RWPE1 (cell line): ENCODE measurements at regions not wholly inside any gene's neighbourhood (a gene's known extent, or its start where the extent isn't known, plus 50 kb on each side); places are given as distances from the start of the nearest gene placed in this dataset.

Source experiments
- CTCF ChIA-PET: fragments of 350-600 bp; sonication (Branson Sonifier 250); formaldehyde crosslinking; extraction: SDS; loops from one replicate; lab custom pipeline; 2021; lab: Yijun Ruan, JAX
- POLR2A ChIA-PET: fragments of 400-600 bp; formaldehyde crosslinking; extraction: SDS; loops from one replicate; lab custom pipeline; 2020; ENCODE audit warnings: antibody characterized with exemption; ENCODE audit not compliant: low non-redundant PET; lab: Yijun Ruan, JAX
- DNase-seq: peaks from one replicate; pipeline ENCODE4 v3.0.0; 2012; ENCODE audit warnings: low spot score
- H3K27ac ChIP-seq: fragments of 450-650 bp; 2 replicates; pipeline ENCODE4 v1.5.1; 2017
- TF ChIP-seq, protein P1 (sequence below): fragments of 450-650 bp; conservative IDR thresholded peaks from 2 replicates; pipeline ENCODE4 v1.5.1; 2017; ENCODE audit warnings: low read depth, mild to moderate bottlenecking

DNA sequence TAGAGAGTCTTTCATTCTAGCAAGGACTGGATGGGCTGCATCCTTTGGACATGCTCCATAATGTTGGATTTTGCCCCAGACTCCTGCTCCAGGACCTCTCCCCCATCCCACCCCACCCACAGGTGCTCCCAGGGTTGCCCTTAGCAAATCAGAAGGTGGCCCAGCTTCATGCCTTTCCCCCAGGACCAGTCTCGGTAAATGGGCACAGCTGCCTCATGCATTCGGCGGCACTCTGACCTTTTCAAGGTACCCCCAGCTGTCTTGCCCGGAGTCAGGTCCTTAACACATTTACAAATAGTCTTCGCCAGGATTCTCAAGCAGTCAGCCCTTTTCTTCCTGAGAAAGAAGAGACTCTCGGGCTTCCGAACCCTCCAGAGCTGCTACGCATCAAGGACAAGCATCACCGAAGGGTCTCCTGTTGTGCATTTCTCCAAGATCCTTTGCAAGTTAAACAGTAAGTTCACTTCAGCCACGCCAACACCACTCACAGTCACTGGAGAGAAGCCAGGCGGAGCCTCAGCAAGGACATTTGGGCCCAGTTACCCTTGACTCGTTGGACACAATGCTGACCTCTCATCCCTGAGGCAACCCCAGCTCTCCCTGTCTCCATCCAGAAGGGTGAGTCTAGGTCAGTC, 287.8 kb downstream of the FAM43A start:
- ChIA-PET CTCF (no interaction called here), POLR2A (no interaction called here)
- TF ChIP-seq, protein P1, sequence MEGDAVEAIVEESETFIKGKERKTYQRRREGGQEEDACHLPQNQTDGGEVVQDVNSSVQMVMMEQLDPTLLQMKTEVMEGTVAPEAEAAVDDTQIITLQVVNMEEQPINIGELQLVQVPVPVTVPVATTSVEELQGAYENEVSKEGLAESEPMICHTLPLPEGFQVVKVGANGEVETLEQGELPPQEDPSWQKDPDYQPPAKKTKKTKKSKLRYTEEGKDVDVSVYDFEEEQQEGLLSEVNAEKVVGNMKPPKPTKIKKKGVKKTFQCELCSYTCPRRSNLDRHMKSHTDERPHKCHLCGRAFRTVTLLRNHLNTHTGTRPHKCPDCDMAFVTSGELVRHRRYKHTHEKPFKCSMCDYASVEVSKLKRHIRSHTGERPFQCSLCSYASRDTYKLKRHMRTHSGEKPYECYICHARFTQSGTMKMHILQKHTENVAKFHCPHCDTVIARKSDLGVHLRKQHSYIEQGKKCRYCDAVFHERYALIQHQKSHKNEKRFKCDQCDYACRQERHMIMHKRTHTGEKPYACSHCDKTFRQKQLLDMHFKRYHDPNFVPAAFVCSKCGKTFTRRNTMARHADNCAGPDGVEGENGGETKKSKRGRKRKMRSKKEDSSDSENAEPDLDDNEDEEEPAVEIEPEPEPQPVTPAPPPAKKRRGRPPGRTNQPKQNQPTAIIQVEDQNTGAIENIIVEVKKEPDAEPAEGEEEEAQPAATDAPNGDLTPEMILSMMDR = no peak
- no peak for DNase-seq
- H3K27ac ChIP-seq = no peak overlapping the region

DNA sequence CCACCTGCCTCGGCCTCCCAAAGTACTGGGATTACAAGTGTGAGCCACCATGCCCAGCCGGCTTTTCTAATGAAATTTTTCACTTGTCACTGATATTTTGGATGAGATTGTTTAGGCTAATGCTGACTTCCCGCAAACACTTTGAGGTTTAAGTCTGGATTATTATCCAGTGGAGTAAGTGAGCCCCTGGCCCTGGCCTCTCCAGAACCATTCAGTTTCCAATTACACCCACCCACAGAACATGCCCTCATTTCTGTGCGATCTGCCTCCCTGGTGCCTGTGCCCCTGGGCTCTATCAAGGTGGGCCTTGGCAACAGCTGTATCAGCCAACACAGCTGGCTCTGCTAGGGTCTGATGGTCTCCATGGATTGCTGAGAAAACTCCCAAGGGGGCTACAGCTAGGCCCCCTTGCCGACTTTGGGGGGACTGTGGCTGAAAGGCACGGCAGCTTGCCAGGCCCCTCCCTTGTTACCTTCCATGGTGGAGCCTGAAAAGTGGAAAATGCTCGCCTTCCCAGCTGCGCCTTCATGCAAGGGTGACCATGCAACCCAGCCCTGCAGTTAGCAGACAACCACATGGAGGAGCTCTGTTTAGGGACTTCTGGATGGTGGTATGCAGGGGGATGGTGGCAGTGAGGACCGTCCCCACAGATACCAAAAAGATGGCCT, 288.9 kb downstream of the FAM43A start:
- no peak overlapping the region for H3K27ac ChIP-seq
- TF ChIP-seq, protein P1 = no peak
- DNase-seq = no peak
- ChIA-PET CTCF (no interaction called here), POLR2A (no interaction called here)

DNA sequence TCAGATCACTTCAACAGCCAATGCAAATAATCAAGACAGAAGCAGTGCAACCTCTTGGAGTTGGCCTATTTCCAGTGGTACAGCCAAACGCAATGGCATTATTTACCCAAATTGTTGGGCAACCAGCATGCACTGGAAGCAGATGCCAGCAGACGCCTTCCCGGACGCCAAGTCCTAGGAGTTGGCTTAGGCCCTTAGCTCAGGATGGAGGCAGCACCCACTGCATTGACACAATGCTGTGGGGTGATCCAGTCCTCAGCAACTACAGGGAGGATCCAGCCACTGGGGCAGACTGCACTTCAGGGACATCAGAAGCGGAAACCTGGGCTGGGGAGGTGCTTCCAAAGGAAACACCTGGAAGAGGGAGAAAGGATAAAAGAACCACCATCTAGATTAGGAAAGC, 290.4 kb downstream of the FAM43A start:
- POLR2A ChIA-PET = no interaction called here
- DNase-seq = no peak
- no peak overlapping the region for H3K27ac ChIP-seq
- TF ChIP-seq, protein P1 = no peak
- CTCF ChIA-PET = no interaction called here

DNA sequence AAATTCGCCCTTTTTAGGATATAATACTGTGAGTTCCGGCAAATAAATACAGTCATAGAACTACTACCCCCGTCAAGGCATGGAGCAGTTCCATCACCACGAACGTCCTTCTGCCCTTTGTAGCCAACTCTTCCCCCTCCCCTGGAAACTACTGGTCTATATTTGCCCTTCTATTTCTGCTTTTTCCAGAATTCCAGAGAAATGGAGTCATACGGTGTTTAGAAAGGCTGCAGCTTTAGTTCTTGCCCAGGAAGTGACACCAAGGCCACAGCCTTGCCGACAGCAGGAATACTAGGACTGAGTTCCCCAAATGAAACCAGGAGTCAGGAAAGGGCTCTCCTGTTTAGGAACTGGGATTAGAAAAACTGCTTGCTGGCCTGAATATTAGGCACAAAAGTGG, 291.2 kb downstream of the FAM43A start:
- ChIA-PET CTCF (no interaction called here), POLR2A (no interaction called here)
- H3K27ac ChIP-seq = no peak overlapping the region
- no peak for DNase-seq
- TF ChIP-seq, protein P1 = no peak

DNA sequence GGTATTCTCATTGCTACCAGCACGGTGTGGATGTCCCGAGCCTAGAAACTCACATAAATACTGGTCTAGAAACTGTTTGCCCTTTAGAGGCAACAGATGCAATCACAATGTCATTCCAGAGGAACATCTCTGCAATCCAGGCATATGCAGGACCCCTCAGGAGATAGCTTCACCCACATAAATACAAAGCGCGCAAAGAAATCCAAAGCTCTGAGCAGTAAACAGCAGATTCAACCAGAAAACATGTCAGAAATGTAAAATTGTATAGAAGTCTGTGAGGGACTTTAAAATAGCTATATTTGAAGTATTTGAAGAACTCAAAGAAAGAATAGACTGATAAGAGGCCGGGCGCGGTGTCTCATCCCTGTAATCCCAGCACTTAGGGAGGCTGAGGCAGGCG, 291.7 kb downstream of the FAM43A start:
- no peak overlapping the region for H3K27ac ChIP-seq
- CTCF ChIA-PET = no interaction called here
- DNase-seq = no peak
- POLR2A ChIA-PET = no interaction called here
- TF ChIP-seq, protein P1 = no peak

DNA sequence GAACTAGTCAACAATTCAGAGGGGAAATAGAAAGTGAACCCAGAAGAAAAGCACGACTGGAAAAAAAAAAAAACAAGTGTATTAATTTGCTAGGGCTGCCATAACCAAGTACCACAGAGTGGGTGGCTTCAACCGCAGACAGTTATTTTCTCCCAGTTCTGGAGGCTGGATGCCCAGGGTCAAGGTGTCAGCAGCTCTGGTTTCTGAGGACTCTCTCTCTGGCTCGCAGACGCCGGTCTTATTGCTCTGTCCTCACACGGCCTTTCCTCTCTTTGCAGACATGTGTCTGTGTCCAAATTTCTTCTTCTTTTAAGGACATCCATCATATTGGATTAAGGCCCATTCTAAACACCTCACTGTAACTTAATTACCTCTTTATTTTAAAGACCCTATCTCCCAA, 291.8 kb downstream of the XXYLT1 start:
- no peak overlapping the region for H3K27ac ChIP-seq
- ChIA-PET POLR2A (no interaction called here), CTCF (interaction anchor here (0.6 kb wide), 1 partner anchor 34 kb away, joined by 4 read pairs; no protein-coding TSS in a partner anchor)
- TF ChIP-seq, protein P1 = no peak
- no peak for DNase-seq
